ENCODE measurements at regions not wholly inside any gene's neighbourhood (a gene's known extent, or its start where the extent isn't known, plus 50 kb on each side); places are given as distances from the start of the nearest gene placed in this dataset.

DNA sequence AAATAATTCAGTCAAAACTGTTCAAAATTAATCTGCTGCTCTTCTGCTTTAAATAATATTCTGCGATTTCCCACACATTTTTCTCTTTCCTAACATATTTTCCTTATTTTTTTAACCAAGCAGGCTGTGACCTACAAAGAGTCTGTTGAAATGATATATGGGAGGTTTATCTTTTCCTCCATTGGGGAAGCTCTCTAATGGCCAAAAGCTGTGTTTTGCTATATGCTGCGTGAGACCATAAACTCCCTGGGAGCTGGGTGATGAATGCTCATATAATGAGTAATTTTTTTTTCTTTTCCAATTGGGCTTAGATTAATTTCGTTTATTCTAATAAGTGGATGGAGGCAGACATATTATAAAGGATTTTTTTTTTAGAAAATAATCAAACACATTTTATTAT, 72.2 kb upstream of the MAP2 start:
- TF ChIP-seq, protein P1, sequence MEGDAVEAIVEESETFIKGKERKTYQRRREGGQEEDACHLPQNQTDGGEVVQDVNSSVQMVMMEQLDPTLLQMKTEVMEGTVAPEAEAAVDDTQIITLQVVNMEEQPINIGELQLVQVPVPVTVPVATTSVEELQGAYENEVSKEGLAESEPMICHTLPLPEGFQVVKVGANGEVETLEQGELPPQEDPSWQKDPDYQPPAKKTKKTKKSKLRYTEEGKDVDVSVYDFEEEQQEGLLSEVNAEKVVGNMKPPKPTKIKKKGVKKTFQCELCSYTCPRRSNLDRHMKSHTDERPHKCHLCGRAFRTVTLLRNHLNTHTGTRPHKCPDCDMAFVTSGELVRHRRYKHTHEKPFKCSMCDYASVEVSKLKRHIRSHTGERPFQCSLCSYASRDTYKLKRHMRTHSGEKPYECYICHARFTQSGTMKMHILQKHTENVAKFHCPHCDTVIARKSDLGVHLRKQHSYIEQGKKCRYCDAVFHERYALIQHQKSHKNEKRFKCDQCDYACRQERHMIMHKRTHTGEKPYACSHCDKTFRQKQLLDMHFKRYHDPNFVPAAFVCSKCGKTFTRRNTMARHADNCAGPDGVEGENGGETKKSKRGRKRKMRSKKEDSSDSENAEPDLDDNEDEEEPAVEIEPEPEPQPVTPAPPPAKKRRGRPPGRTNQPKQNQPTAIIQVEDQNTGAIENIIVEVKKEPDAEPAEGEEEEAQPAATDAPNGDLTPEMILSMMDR (IDR thresholded peaks at IDR 0.05), result no peak
- Histone ChIP-seq H3K4me3 (no peak overlapping the region), H3K36me3 (ENCODE audit: low read depth) (no peaks in the 10 kb centered on the region), H3K9me3 (no peaks in the 10 kb centered on the region), H3K4me1 (ENCODE audit: low read depth) (no peaks in the 10 kb centered on the region)
- intact Hi-C loops (cut with DNase I, micrococcal nuclease), result no loop called here
- ATAC-seq, result no peak
- DNase-seq, result no peak

DNA sequence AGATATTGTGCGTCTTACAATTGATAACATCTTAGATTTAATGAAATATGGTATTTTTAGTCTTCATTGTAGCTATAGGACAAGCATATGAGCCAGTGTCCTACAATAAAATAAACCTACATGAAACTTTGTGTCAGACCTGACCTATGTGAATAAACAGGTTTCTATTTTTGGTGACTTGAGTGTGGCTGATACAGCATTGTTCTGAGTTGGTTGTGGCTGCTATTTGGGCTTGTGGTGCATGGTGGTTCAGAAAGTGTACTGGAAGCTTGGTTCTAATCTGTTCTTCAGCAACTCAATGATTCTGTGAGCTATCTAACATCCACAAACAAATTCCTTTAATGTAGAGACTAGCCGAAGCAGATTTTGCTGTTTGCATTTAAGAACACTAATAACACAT, 64.9 kb upstream of the MAP2 start:
- Histone ChIP-seq H3K9me3 (no peaks in the 10 kb centered on the region), H3K4me1 (ENCODE audit: low read depth) (no peaks in the 10 kb centered on the region), H3K36me3 (ENCODE audit: low read depth) (no peaks in the 10 kb centered on the region), H3K4me3 (no peak overlapping the region)
- ATAC-seq (no peak), DNase-seq (no peak)
- intact Hi-C loops (cut with DNase I, micrococcal nuclease), result no loop called here
- TF ChIP-seq, protein P1 (IDR thresholded peaks at IDR 0.05), result no peak

- no peaks in the 10 kb centered on the region for H3K4me1 ChIP-seq (ENCODE audit: low read depth)
- H3K9me3 ChIP-seq, result no peaks in the 10 kb centered on the region
- no peak overlapping the region for H3K4me3 ChIP-seq
- ATAC-seq, result no peak
- TF ChIP-seq, protein P1 (IDR thresholded peaks at IDR 0.05), result no peak
- DNase-seq, result no peak
- intact Hi-C loops (cut with DNase I, micrococcal nuclease), result no loop called here
- H3K36me3 ChIP-seq (ENCODE audit: low read depth), result peaks cover 3% of the 10 kb centered on the region
These were observed 56.6 kb upstream of the MAP2 start for GRCh38 chr2:209367075-209367747.

- intact Hi-C loops (cut with DNase I, micrococcal nuclease), result no loop called here
- no peak for ATAC-seq
- Histone ChIP-seq H3K36me3 (ENCODE audit: low read depth) (peaks cover 3% of the 10 kb centered on the region), H3K4me3 (no peak overlapping the region), H3K4me1 (ENCODE audit: low read depth) (no peaks in the 10 kb centered on the region), H3K9me3 (no peaks in the 10 kb centered on the region)
- no peak for DNase-seq
- TF ChIP-seq, protein P1 (IDR thresholded peaks at IDR 0.05), result no peak
These were observed 55.4 kb upstream of the MAP2 start for GRCh38 chr2:209368406-209368805.

DNA sequence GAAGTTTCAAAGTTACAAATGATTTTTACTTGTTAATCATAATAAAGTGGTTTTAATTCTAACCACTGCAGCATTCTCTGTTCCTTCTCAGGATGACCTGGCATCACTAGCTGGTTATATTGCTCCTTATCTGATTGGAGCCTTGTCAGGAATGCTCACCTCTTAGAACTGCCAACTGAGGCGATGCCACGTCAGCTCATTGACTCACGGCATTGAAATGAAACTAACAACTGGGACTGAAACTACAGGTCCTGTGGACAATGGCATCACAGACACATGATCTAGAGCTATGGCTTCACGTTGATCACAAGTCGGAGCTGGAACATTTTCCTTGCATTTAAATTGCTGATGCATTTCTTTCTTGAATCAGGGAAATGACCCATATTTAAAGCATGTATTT, 54.9 kb upstream of the MAP2 start:
- no peaks in the 10 kb centered on the region for H3K4me1 ChIP-seq (ENCODE audit: low read depth)

More for the DNA sequence above, 54.9 kb upstream of the MAP2 start:
- peak in 2 of 3 donors; percentile 57 to 69 for DNase-seq
- ATAC-seq, result peak; percentile 96
- peaks cover 3% of the 10 kb centered on the region for H3K36me3 ChIP-seq (ENCODE audit: low read depth)
- H3K9me3 ChIP-seq, result no peaks in the 10 kb centered on the region
- TF ChIP-seq, protein P1 (IDR thresholded peaks at IDR 0.05), result no peak
- no peak overlapping the region for H3K4me3 ChIP-seq
- intact Hi-C loops (cut with DNase I, micrococcal nuclease), result no loop called here
